Lower lobe of right lung (tissue), 2 donors: ENCODE measurements at regions not wholly inside any gene's neighbourhood (a gene's known extent, or its start where the extent isn't known, plus 50 kb on each side); places are given as distances from the start of the nearest gene placed in this dataset.

Experiments
- ATAC-seq, 2 donors: fragments of 200-7000 bp; cut with Tn5 transposase; one replicate each; pipeline ENCODE4 v1.9.1; 2020 to 2022; ENCODE audit warnings: mild to moderate bottlenecking in 2 of 2, moderate library complexity in 2 of 2
- DNase-seq: peaks from one replicate; pipeline ENCODE4 v3.0.0-alpha.2; 2020
- H3K27ac ChIP-seq: fragments of 200-600 bp; one replicate; pipeline ENCODE4 v1.8.0; 2022
- H3K27me3 ChIP-seq: fragments of 200-600 bp; one replicate; pipeline ENCODE4 v1.8.0; 2022; ENCODE audit warnings: low read depth
- H3K36me3 ChIP-seq: fragments of 200-600 bp; one replicate; pipeline ENCODE4 v1.8.0; 2022; ENCODE audit warnings: mild to moderate bottlenecking
- H3K4me1 ChIP-seq: fragments of 200-600 bp; one replicate; pipeline ENCODE4 v1.8.0; 2022
- H3K4me3 ChIP-seq: fragments of 200-600 bp; one replicate; pipeline ENCODE4 v1.8.0; 2022; ENCODE audit warnings: mild to moderate bottlenecking
- H3K9me3 ChIP-seq: fragments of 200-600 bp; one replicate; pipeline ENCODE4 v1.8.0; 2022
- CTCF ChIP-seq: fragments of 200-600 bp; IDR thresholded peaks from one replicate; pipeline ENCODE4 v1.8.0; 2022; ENCODE audit warnings: antibody characterized with exemption, mild to moderate bottlenecking
- intact Hi-C: fragments of 100-400 bp; cut with DNase I; formaldehyde crosslinking; loops from one replicate; pipeline ENCODE4 v1.11.0; 2022
- donor health status: DM: no; HTN: yes; CAD: no; lungs with severe emphysema.

GRCh38 chr9:2465921-2466460 lies 155.6 kb upstream of the VLDLR start:
- Histone ChIP-seq H3K27me3 (no peaks in the 10 kb centered on the region), H3K36me3 (no peaks in the 10 kb centered on the region), H3K9me3 (no peaks in the 10 kb centered on the region), H3K4me1 (no peaks in the 10 kb centered on the region), H3K27ac (no peak overlapping the region), H3K4me3 (no peak overlapping the region)
- no peak for ATAC-seq
- DNase-seq: no peak
- intact Hi-C loops: no loop called here
- TF ChIP-seq CTCF: no peak

- no peaks in the 10 kb centered on the region for H3K4me1 ChIP-seq
- H3K27ac ChIP-seq: no peak overlapping the region
- H3K4me3 ChIP-seq: no peak overlapping the region
- no peaks in the 10 kb centered on the region for H3K9me3 ChIP-seq
- ATAC-seq (no peak), DNase-seq (no peak)
- no peaks in the 10 kb centered on the region for H3K27me3 ChIP-seq
- intact Hi-C loops: no loop called here
- no peak for TF ChIP-seq CTCF
- H3K36me3 ChIP-seq: no peaks in the 10 kb centered on the region
Measured at GRCh38 chr9:2466703-2467102, 154.9 kb upstream of the VLDLR start.

GRCh38 chr9:2469681-2470221 lies 151.8 kb upstream of the VLDLR start:
- TF ChIP-seq CTCF: no peak
- peak; percentile 42 to 62 for ATAC-seq
- Histone ChIP-seq H3K36me3 (no peaks in the 10 kb centered on the region), H3K4me3 (no peak overlapping the region), H3K9me3 (no peaks in the 10 kb centered on the region), H3K27ac (no peak overlapping the region), H3K4me1 (no peaks in the 10 kb centered on the region), H3K27me3 (no peaks in the 10 kb centered on the region)
- intact Hi-C loops: no loop called here
- DNase-seq: peak; percentile 53

- Histone ChIP-seq H3K27ac (no peak overlapping the region), H3K27me3 (no peaks in the 10 kb centered on the region), H3K36me3 (no peaks in the 10 kb centered on the region), H3K9me3 (no peaks in the 10 kb centered on the region), H3K4me1 (no peaks in the 10 kb centered on the region), H3K4me3 (no peak overlapping the region)
- DNase-seq (no peak), ATAC-seq (no peak)
- intact Hi-C loops: no loop called here
- no peak for TF ChIP-seq CTCF
Measured at GRCh38 chr9:2473681-2474080, 147.9 kb upstream of the VLDLR start.

- H3K4me1 ChIP-seq: no peaks in the 10 kb centered on the region
- no peak overlapping the region for H3K27ac ChIP-seq
- intact Hi-C loops: no loop called here
Measured at GRCh38 chr9:2477755-2478154, 143.8 kb upstream of the VLDLR start.

More at GRCh38 chr9:2477755-2478154, 143.8 kb upstream of the VLDLR start:
- no peak overlapping the region for H3K4me3 ChIP-seq
- no peak for TF ChIP-seq CTCF
- no peaks in the 10 kb centered on the region for H3K36me3 ChIP-seq
- DNase-seq (no peak), ATAC-seq (no peak)
- H3K9me3 ChIP-seq: no peaks in the 10 kb centered on the region
- H3K27me3 ChIP-seq: no peaks in the 10 kb centered on the region
